ENCODE measurements at regions not wholly inside any gene's neighbourhood (a gene's known extent, or its start where the extent isn't known, plus 50 kb on each side); places are given as distances from the start of the nearest gene placed in this dataset.

GRCh38 chr4:128589384-128589965 is 220.0 kb upstream of the JADE1 start:
- TF ChIP-seq EZH2phosphoT487 (IDR thresholded peaks at IDR 0.05; ENCODE audit: borderline replicate concordance, low read depth, low read length), result no peak
- no peak for TF ChIP-seq CTCF (conservative IDR thresholded peaks at IDR 0.05; ENCODE audit: low read length)
- Histone ChIP-seq H3K9me2 (ENCODE audit: insufficient read depth, low read length) (no peaks in the 10 kb centered on the region), H2AFZ (ENCODE audit: low read length) (no peak overlapping the region), H3K27ac (ENCODE audit: low read depth, low read length, poor library complexity, severe bottlenecking) (no peak overlapping the region), H4K20me1 (ENCODE audit: insufficient read depth, low read length) (no peaks in the 10 kb centered on the region), H3K79me2 (ENCODE audit: insufficient read depth, low read depth, low read length) (no peaks in the 10 kb centered on the region), H3K4me1 (ENCODE audit: insufficient read depth, low read length, poor library complexity, severe bottlenecking) (no peaks in the 10 kb centered on the region), H3K36me3 (ENCODE audit: insufficient read depth, low read length) (no peaks in the 10 kb centered on the region), H3K9me3 (ENCODE audit: low read length) (no peaks in the 10 kb centered on the region), H3K4me2 (ENCODE audit: low read length) (no peak overlapping the region), H3K4me3 (ENCODE audit: low read depth, low read length, poor library complexity, severe bottlenecking) (no peak overlapping the region)
- ChIA-PET CTCF (ENCODE audit: unreplicated experiment) (no interaction called here), POLR2A (no interaction called here)
- BruUV-seq (replicated peaks), result no TSS peak
- DNase-seq (ENCODE audit: low spot score), result no peak
- intact Hi-C loops (cut with micrococcal nuclease; ENCODE audit: unreplicated experiment), result no loop called here

- no peaks in the 10 kb centered on the region for H3K79me2 ChIP-seq (ENCODE audit: insufficient read depth, low read depth, low read length)
- ChIA-PET CTCF (ENCODE audit: unreplicated experiment) (no interaction called here), POLR2A (no interaction called here)
- intact Hi-C loops (cut with micrococcal nuclease; ENCODE audit: unreplicated experiment), result no loop called here
- no peaks in the 10 kb centered on the region for H3K9me2 ChIP-seq (ENCODE audit: insufficient read depth, low read length)
- no peaks in the 10 kb centered on the region for H3K9me3 ChIP-seq (ENCODE audit: low read length)
- H3K4me3 ChIP-seq (ENCODE audit: low read depth, low read length, poor library complexity, severe bottlenecking), result no peak overlapping the region
- BruUV-seq (replicated peaks), result no TSS peak
- H3K4me1 ChIP-seq (ENCODE audit: insufficient read depth, low read length, poor library complexity, severe bottlenecking), result no peaks in the 10 kb centered on the region
- no peak overlapping the region for H2AFZ ChIP-seq (ENCODE audit: low read length)
- no peaks in the 10 kb centered on the region for H3K36me3 ChIP-seq (ENCODE audit: insufficient read depth, low read length)
- TF ChIP-seq EZH2phosphoT487 (IDR thresholded peaks at IDR 0.05; ENCODE audit: borderline replicate concordance, low read depth, low read length), result no peak
- TF ChIP-seq CTCF (conservative IDR thresholded peaks at IDR 0.05; ENCODE audit: low read length), result no peak
- no peak overlapping the region for H3K27ac ChIP-seq (ENCODE audit: low read depth, low read length, poor library complexity, severe bottlenecking)
- H4K20me1 ChIP-seq (ENCODE audit: insufficient read depth, low read length), result no peaks in the 10 kb centered on the region
- no peak overlapping the region for H3K4me2 ChIP-seq (ENCODE audit: low read length)
- DNase-seq (ENCODE audit: low spot score), result no peak
Observed at GRCh38 chr4:128587382-128587781, 222.1 kb upstream of the JADE1 start.

GRCh38 chr4:128583753-128584712 is 225.5 kb upstream of the JADE1 start:
- Histone ChIP-seq H3K79me2 (ENCODE audit: insufficient read depth, low read depth, low read length) (no peaks in the 10 kb centered on the region), H3K4me1 (ENCODE audit: insufficient read depth, low read length, poor library complexity, severe bottlenecking) (no peaks in the 10 kb centered on the region), H2AFZ (ENCODE audit: low read length) (no peak overlapping the region), H3K9me3 (ENCODE audit: low read length) (no peaks in the 10 kb centered on the region), H3K36me3 (ENCODE audit: insufficient read depth, low read length) (no peaks in the 10 kb centered on the region), H4K20me1 (ENCODE audit: insufficient read depth, low read length) (no peaks in the 10 kb centered on the region), H3K4me2 (ENCODE audit: low read length) (no peak overlapping the region), H3K4me3 (ENCODE audit: low read depth, low read length, poor library complexity, severe bottlenecking) (no peak overlapping the region), H3K27ac (ENCODE audit: low read depth, low read length, poor library complexity, severe bottlenecking) (no peak overlapping the region), H3K9me2 (ENCODE audit: insufficient read depth, low read length) (no peaks in the 10 kb centered on the region)
- intact Hi-C loops (cut with micrococcal nuclease; ENCODE audit: unreplicated experiment), result no loop called here
- no peak for DNase-seq (ENCODE audit: low spot score)
- POLR2A ChIA-PET, result no interaction called here
- BruUV-seq (replicated peaks), result no TSS peak
- TF ChIP-seq EZH2phosphoT487 (IDR thresholded peaks at IDR 0.05; ENCODE audit: borderline replicate concordance, low read depth, low read length) (no peak), CTCF (conservative IDR thresholded peaks at IDR 0.05; ENCODE audit: low read length) (no peak)
- CTCF ChIA-PET (ENCODE audit: unreplicated experiment), result no interaction called here
